ENCODE measurements at regions not wholly inside any gene's neighbourhood (a gene's known extent, or its start where the extent isn't known, plus 50 kb on each side); places are given as distances from the start of the nearest gene placed in this dataset.
A peak's percentile ranks its signal among the peaks of the same experiment; 100 is the strongest.

DNA sequence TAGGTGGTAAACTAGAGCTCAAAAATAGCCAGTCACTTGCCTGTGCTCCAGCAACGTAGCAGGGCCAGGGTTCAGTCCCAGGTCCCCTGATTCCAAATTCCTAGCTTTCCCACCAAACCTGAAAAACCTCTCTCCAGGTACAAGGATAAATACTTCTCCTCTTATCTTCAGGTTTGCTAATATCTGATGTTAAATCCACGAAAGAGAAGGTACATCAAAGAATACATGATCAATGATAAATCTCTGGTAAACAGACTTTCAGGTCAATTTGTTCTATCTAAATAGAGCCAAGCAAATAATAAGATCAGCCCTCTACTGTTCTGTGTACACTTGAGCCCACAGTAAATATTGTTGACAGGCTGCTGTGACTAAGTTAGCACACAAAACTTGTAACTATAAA lies 52.1 kb upstream of the AKT3 start:
- ATAC-seq (peak; percentile 95), FAIRE-seq (no peak), DNase-seq (ENCODE audit: low spot score) (peak; percentile 73)
- intact Hi-C loops (cut with micrococcal nuclease; ENCODE audit: unreplicated experiment) (no loop called here), in situ Hi-C loops (cut with HindIII; ENCODE audit: extremely low pct_ligation_motif_present, low pct_unique_long_range_greater_than_20kb) (no loop called here)
- Histone ChIP-seq H3K27ac (ENCODE audit: extremely low read length, insufficient read depth, low read length) (no peak overlapping the region), H3K36me3 (replicated peaks in 1 of 2; ENCODE audit: control insufficient read depth in 1 of 2, insufficient read depth in 2 of 2, low read length in 2 of 2) (no peaks in the 10 kb centered on the region), H3K9me3 (ENCODE audit: low read length) (no peaks in the 10 kb centered on the region), H3K27me3 (ENCODE audit: control insufficient read depth in 1 of 2, insufficient read depth in 2 of 2, low read length in 2 of 2) (peaks cover 5 to 35% of the 10 kb centered on the region in 2 experiments; a peak in 3 of 5 replicates), H4K20me1 (ENCODE audit: insufficient read depth, low read length) (no peaks in the 10 kb centered on the region), H2AFZ (ENCODE audit: low read length) (no peak overlapping the region), H3K9ac (ENCODE audit: insufficient read depth, low read depth, low read length) (no peak overlapping the region), H3K79me2 (ENCODE audit: insufficient read depth, low read length) (no peaks in the 10 kb centered on the region), H3K4me3 (replicated peaks in 1 of 3; ENCODE audit: insufficient read depth in 1 of 3, low read depth in 2 of 3, low read length in 3 of 3) (no peak overlapping the region), H3K4me2 (ENCODE audit: low read depth, low read length) (no peak overlapping the region), H3K4me1 (ENCODE audit: insufficient read depth, low read length) (no peaks in the 10 kb centered on the region)
- POLR2A ChIA-PET = no interaction called here
- WGBS (ENCODE audit: low lambda C conversion rate) = 0% methylated on average over 2 of the region's 2 CpGs
- BruUV-seq (replicated peaks) = no TSS peak
- CTCF ChIA-PET (ENCODE audit: low intra/inter-chr PET ratio, low total read pairs) = no interaction called here
- TF ChIP-seq NR2F2 (IDR thresholded peaks at IDR 0.05; ENCODE audit: borderline replicate concordance, low read depth) (peak; percentile 72; the same call in 1 of the 2 replicates), TBX3 (IDR thresholded peaks at IDR 0.05; ENCODE audit: borderline replicate concordance) (peak; percentile 99), KDM3A (CRISPR knock-in tag; IDR thresholded peaks at IDR 0.05; ENCODE audit: low read depth) (peak; percentile 39; the same call in 1 of the 2 replicates), NCOR1 (IDR thresholded peaks at IDR 0.05; ENCODE audit: borderline replicate concordance, low read length) (peak; percentile 55; the same call in 1 of the 2 replicates), SIX1 (CRISPR knock-in tag; IDR thresholded peaks at IDR 0.05; ENCODE audit: borderline replicate concordance) (peak; percentile 54; the same call in 1 of the 2 replicates), ZFP36L1 (CRISPR knock-in tag; IDR thresholded peaks at IDR 0.05) (no peak), CENPX (CRISPR knock-in tag; IDR thresholded peaks at IDR 0.05) (no peak), SOX6 (IDR thresholded peaks at IDR 0.05) (no peak), SOX6 (CRISPR knock-in tag; IDR thresholded peaks at IDR 0.05) (peak; percentile 40; the same call in 1 of the 2 replicates), ZNF549 (CRISPR knock-in tag; IDR thresholded peaks at IDR 0.05) (no peak), WIZ (CRISPR knock-in tag; IDR thresholded peaks at IDR 0.05) (no peak), SAP130 (CRISPR knock-in tag; IDR thresholded peaks at IDR 0.05; ENCODE audit: low read depth) (0 out of 2 replicates have a peak, but pooled peaks have one; percentile 22), SOX5 (CRISPR knock-in tag; IDR thresholded peaks at IDR 0.05; ENCODE audit: borderline replicate concordance) (peak; percentile 62; the same call in 1 of the 2 replicates), RARA (CRISPR knock-in tag; IDR thresholded peaks at IDR 0.05) (peak; percentile 91), GFI1 (CRISPR knock-in tag; IDR thresholded peaks at IDR 0.05; ENCODE audit: borderline replicate concordance) (peak; percentile 67; the same call in 1 of the 2 replicates)
- TF ChIP-seq, protein P1, sequence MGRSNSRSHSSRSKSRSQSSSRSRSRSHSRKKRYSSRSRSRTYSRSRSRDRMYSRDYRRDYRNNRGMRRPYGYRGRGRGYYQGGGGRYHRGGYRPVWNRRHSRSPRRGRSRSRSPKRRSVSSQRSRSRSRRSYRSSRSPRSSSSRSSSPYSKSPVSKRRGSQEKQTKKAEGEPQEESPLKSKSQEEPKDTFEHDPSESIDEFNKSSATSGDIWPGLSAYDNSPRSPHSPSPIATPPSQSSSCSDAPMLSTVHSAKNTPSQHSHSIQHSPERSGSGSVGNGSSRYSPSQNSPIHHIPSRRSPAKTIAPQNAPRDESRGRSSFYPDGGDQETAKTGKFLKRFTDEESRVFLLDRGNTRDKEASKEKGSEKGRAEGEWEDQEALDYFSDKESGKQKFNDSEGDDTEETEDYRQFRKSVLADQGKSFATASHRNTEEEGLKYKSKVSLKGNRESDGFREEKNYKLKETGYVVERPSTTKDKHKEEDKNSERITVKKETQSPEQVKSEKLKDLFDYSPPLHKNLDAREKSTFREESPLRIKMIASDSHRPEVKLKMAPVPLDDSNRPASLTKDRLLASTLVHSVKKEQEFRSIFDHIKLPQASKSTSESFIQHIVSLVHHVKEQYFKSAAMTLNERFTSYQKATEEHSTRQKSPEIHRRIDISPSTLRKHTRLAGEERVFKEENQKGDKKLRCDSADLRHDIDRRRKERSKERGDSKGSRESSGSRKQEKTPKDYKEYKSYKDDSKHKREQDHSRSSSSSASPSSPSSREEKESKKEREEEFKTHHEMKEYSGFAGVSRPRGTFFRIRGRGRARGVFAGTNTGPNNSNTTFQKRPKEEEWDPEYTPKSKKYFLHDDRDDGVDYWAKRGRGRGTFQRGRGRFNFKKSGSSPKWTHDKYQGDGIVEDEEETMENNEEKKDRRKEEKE (IDR thresholded peaks at IDR 0.05) = no peak
- TF ChIP-seq, protein P2, sequence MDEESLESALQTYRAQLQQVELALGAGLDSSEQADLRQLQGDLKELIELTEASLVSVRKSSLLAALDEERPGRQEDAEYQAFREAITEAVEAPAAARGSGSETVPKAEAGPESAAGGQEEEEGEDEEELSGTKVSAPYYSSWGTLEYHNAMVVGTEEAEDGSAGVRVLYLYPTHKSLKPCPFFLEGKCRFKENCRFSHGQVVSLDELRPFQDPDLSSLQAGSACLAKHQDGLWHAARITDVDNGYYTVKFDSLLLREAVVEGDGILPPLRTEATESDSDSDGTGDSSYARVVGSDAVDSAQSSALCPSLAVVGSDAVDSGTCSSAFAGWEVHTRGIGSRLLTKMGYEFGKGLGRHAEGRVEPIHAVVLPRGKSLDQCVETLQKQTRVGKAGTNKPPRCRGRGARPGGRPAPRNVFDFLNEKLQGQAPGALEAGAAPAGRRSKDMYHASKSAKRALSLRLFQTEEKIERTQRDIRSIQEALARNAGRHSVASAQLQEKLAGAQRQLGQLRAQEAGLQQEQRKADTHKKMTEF (CRISPR knock-in tag; IDR thresholded peaks at IDR 0.05) = peak; percentile 78; the same call in 1 of the 2 replicates
- TF ChIP-seq, protein P3, sequence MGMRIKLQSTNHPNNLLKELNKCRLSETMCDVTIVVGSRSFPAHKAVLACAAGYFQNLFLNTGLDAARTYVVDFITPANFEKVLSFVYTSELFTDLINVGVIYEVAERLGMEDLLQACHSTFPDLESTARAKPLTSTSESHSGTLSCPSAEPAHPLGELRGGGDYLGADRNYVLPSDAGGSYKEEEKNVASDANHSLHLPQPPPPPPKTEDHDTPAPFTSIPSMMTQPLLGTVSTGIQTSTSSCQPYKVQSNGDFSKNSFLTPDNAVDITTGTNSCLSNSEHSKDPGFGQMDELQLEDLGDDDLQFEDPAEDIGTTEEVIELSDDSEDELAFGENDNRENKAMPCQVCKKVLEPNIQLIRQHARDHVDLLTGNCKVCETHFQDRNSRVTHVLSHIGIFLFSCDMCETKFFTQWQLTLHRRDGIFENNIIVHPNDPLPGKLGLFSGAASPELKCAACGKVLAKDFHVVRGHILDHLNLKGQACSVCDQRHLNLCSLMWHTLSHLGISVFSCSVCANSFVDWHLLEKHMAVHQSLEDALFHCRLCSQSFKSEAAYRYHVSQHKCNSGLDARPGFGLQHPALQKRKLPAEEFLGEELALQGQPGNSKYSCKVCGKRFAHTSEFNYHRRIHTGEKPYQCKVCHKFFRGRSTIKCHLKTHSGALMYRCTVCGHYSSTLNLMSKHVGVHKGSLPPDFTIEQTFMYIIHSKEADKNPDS (CRISPR knock-in tag; IDR thresholded peaks at IDR 0.05) = no peak
- TF ChIP-seq, protein P4, sequence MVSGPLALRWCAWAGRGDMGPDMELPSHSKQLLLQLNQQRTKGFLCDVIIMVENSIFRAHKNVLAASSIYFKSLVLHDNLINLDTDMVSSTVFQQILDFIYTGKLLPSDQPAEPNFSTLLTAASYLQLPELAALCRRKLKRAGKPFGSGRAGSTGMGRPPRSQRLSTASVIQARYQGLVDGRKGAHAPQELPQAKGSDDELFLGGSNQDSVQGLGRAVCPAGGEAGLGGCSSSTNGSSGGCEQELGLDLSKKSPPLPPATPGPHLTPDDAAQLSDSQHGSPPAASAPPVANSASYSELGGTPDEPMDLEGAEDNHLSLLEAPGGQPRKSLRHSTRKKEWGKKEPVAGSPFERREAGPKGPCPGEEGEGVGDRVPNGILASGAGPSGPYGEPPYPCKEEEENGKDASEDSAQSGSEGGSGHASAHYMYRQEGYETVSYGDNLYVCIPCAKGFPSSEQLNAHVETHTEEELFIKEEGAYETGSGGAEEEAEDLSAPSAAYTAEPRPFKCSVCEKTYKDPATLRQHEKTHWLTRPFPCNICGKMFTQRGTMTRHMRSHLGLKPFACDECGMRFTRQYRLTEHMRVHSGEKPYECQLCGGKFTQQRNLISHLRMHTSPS (CRISPR knock-in tag; IDR thresholded peaks at IDR 0.05; ENCODE audit: low read depth) = no peak

Data from HepG2 (cell line).